SK-N-SH (cell line): ENCODE measurements at regions not wholly inside any gene's neighbourhood (a gene's known extent, or its start where the extent isn't known, plus 50 kb on each side); places are given as distances from the start of the nearest gene placed in this dataset.

Source experiments
- CTCF ChIA-PET: fragments of 300-600, 350-600 bp; formaldehyde crosslinking; extraction: SDS; loops from one replicate; lab custom pipeline; 2021; lab: Yijun Ruan, JAX
- POLR2A ChIA-PET: fragments of 350-600 bp; sonication (Branson Sonifier 250); formaldehyde crosslinking; extraction: SDS; loops from one replicate; lab custom pipeline; 2020; ENCODE audit warnings: antibody characterized with exemption, inconsistent platforms; lab: Yijun Ruan, JAX
- DNase-seq: peaks from one replicate; pipeline ENCODE4 v3.0.0; 2012
- H2AFZ ChIP-seq: fragments of 200-600 bp; sonication (generic); 2 replicates; pipeline ENCODE4 v1.8.1; 2016; ENCODE audit warnings: antibody characterized with exemption, mild to moderate bottlenecking, low read depth
- H3F3A ChIP-seq: fragments of 200-600 bp; sonication (generic); replicated peaks from 2 replicates; pipeline ENCODE3; 2016; ENCODE audit warnings: antibody characterized with exemption, mild to moderate bottlenecking; ENCODE audit not compliant: insufficient read depth
- H3K27ac ChIP-seq, 2 experiments: fragments of 200-500 bp in 1 of 2; fragments of 200-600 bp in 1 of 2; sonication (Bioruptor generic) in 1 of 2; sonication (generic), shearing (Covaris generic) in 1 of 2; 2 replicates each; pipeline versions ENCODE4 v1.5.1 to v1.6.1; 2014 to 2016; ENCODE audit warnings: low read depth in 2 of 2, inconsistent platforms in 1 of 2, low read length in 1 of 2, mild to moderate bottlenecking in 1 of 2, mixed read lengths in 1 of 2
- H3K27me3 ChIP-seq: fragments of 200-600 bp; sonication (generic), shearing (Covaris generic); 2 replicates; pipeline ENCODE4 v1.6.1; 2016; ENCODE audit warnings: mixed run types; ENCODE audit not compliant: insufficient read depth
- H3K36me3 ChIP-seq, 2 experiments: fragments of 200-500 bp in 1 of 2; fragments of 200-600 bp in 1 of 2; sonication (Bioruptor generic) in 1 of 2; sonication (generic) in 1 of 2; replicated peaks in 1 of 2; 2 replicates each; pipeline versions ENCODE3 to v1.5.1; 2014 to 2016; ENCODE audit warnings: low read length in 1 of 2, mild to moderate bottlenecking in 1 of 2; ENCODE audit not compliant: insufficient read depth in 2 of 2, control insufficient read depth in 1 of 2
- H3K4me1 ChIP-seq, 2 experiments: fragments of 200-500 bp in 1 of 2; fragments of 200-600 bp in 1 of 2; sonication (Bioruptor generic) in 1 of 2; sonication (generic), shearing (Covaris generic) in 1 of 2; 2 replicates each; pipeline versions ENCODE4 v1.5.1 to v1.6.1; 2014 to 2016; ENCODE audit warnings: low read depth in 1 of 2, low read length in 1 of 2, mixed run types in 1 of 2; ENCODE audit not compliant: insufficient read depth in 2 of 2, control insufficient read depth in 1 of 2
- H3K4me2 ChIP-seq: fragments of 200-600 bp; sonication (generic), shearing (Covaris generic); 2 replicates; pipeline ENCODE4 v1.6.1; 2017; ENCODE audit warnings: mixed run types
- H3K4me3 ChIP-seq, 2 experiments: fragments of 200-500 bp in 1 of 2; fragments of 200-600 bp in 1 of 2; sonication (Bioruptor generic) in 1 of 2; sonication (generic), shearing (Covaris generic) in 1 of 2; 2 replicates each; pipeline versions ENCODE4 v1.5.1 to v1.8.1; 2014 to 2016; ENCODE audit warnings: low read depth in 2 of 2, inconsistent platforms in 1 of 2, low read length in 1 of 2, mild to moderate bottlenecking in 1 of 2, mixed read lengths in 1 of 2, moderate library complexity in 1 of 2
- H3K79me2 ChIP-seq: fragments of 200-600 bp; sonication (generic); 2 replicates; pipeline ENCODE4 v1.8.1; 2017; ENCODE audit warnings: mild to moderate bottlenecking; ENCODE audit not compliant: insufficient read depth
- H3K9ac ChIP-seq: fragments of 200-600 bp; sonication (generic); 2 replicates; pipeline ENCODE4 v1.6.1; 2017; ENCODE audit warnings: mixed run types
- H3K9me2 ChIP-seq: fragments of 200-600 bp; sonication (generic); 2 replicates; pipeline ENCODE4 v1.6.1; 2017; ENCODE audit warnings: mixed run types
- H3K9me3 ChIP-seq: fragments of 200-600 bp; sonication (generic); 2 replicates; pipeline ENCODE4 v1.6.1; 2017; ENCODE audit warnings: mixed run types, mild to moderate bottlenecking, moderate library complexity
- H4K20me1 ChIP-seq: fragments of 200-600 bp; sonication (generic); 2 replicates; pipeline ENCODE4 v1.6.1; 2017; ENCODE audit warnings: mild to moderate bottlenecking, mixed run types; ENCODE audit not compliant: insufficient read depth
- ELF1 ChIP-seq: IDR thresholded peaks from 2 replicates; pipeline ENCODE4 v1.4.0; 2012
- EP300 ChIP-seq, 2 experiments: IDR thresholded peaks; 2 replicates each; pipeline versions ENCODE4 v1.4.0 to v1.6.1; 2012; ENCODE audit warnings: borderline replicate concordance in 1 of 2, low read depth in 1 of 2, low read length in 1 of 2
- EZH2phosphoT487 ChIP-seq: fragments of 200-600 bp; sonication (generic); IDR thresholded peaks from 2 replicates; pipeline ENCODE4 v1.6.1; 2017; ENCODE audit warnings: low read depth, mixed run types, mild to moderate bottlenecking, antibody characterized with exemption, moderate library complexity, borderline replicate concordance
- FOSL2 ChIP-seq: IDR thresholded peaks from 2 replicates; pipeline ENCODE4 v1.4.0; 2012; ENCODE audit warnings: low read depth, mild to moderate bottlenecking, moderate library complexity, borderline replicate concordance
- FOXJ3 ChIP-seq: sonication (generic); formaldehyde crosslinking; IDR thresholded peaks from 2 replicates; pipeline ENCODE4 v1.5.1; 2020; ENCODE audit warnings: mild to moderate bottlenecking, missing genetic modification reagents
- FOXM1 ChIP-seq: IDR thresholded peaks from 2 replicates; pipeline ENCODE4 v1.4.0; 2012; ENCODE audit warnings: low read depth, mild to moderate bottlenecking
- GABPA ChIP-seq: IDR thresholded peaks from 2 replicates; pipeline ENCODE4 v1.4.0; 2012; ENCODE audit warnings: low read depth, mild to moderate bottlenecking
- GATA2 ChIP-seq: sonication (generic); formaldehyde crosslinking; IDR thresholded peaks from 2 replicates; pipeline ENCODE4 v1.5.0; 2020; ENCODE audit warnings: mild to moderate bottlenecking, missing genetic modification reagents
- NFIC ChIP-seq: IDR thresholded peaks from 2 replicates; pipeline ENCODE4 v1.4.0; 2012; ENCODE audit warnings: borderline replicate concordance
- PBX3 ChIP-seq: IDR thresholded peaks from 2 replicates; pipeline ENCODE4; 2012
- RAD21 ChIP-seq: IDR thresholded peaks from 2 replicates; pipeline ENCODE4 v1.6.1; 2012; ENCODE audit warnings: mild to moderate bottlenecking, low read length
- RFX5 ChIP-seq: IDR thresholded peaks from 2 replicates; pipeline ENCODE4 v1.6.1; 2012; ENCODE audit warnings: mild to moderate bottlenecking, improper control_type of control experiment, low read length
- RXRA ChIP-seq: IDR thresholded peaks from 2 replicates; pipeline ENCODE4 v1.4.0; 2012; ENCODE audit warnings: low read depth, mild to moderate bottlenecking, borderline replicate concordance
- SMC3 ChIP-seq: IDR thresholded peaks from 2 replicates; pipeline ENCODE4 v1.6.1; 2012; ENCODE audit warnings: low read depth, low read length, improper control_type of control experiment
- TCF12 ChIP-seq: IDR thresholded peaks from 2 replicates; pipeline ENCODE4 v1.4.0; 2012
- TEAD4 ChIP-seq: IDR thresholded peaks from 2 replicates; pipeline ENCODE4 v1.4.0; 2012; ENCODE audit warnings: mild to moderate bottlenecking, borderline replicate concordance; ENCODE audit not compliant: insufficient read depth
- USF1 ChIP-seq: IDR thresholded peaks from 2 replicates; pipeline ENCODE4 v1.4.0; 2012; ENCODE audit warnings: low read depth, borderline replicate concordance
- USF2 ChIP-seq: fragments of 150-350 bp; IDR thresholded peaks from 2 replicates; pipeline ENCODE4 v1.6.1; 2017; ENCODE audit warnings: antibody characterized with exemption, low read length, low read depth, borderline replicate concordance
- YY1 ChIP-seq: IDR thresholded peaks from 2 replicates; pipeline ENCODE4 v1.4.0; 2012; ENCODE audit warnings: low read depth, mild to moderate bottlenecking
- WGBS: methylation state at CpG from one replicate; pipeline ENCODE4 v1.1.6; 2017; ENCODE audit warnings: low lambda C conversion rate; 5-methylcytosine and 5-hydroxymethylcytosine counted together
- TF ChIP-seq, protein P1 (sequence below): IDR thresholded peaks from 2 replicates; pipeline ENCODE4 v1.4.0; 2012; ENCODE audit warnings: low read depth, borderline replicate concordance

GRCh38 chr13:63436325-63436668 lies 2020.6 kb upstream of the PCDH20 start:
- DNase-seq = no peak
- Histone ChIP-seq H3K9me3 (peaks cover 4% of the 10 kb centered on the region; the same call in 1 of the 2 replicates), H3K36me3 (no peaks in the 10 kb centered on the region), H3K9ac (peak overlapping the region; percentile 5; the same call in 1 of the 2 replicates), H3K79me2 (no peaks in the 10 kb centered on the region), H3F3A (peaks cover 33% of the 10 kb centered on the region), H3K9me2 (no peaks in the 10 kb centered on the region), H3K4me2 (0 out of 2 replicates have a peak overlapping the region, but pooled peaks have one; percentile 31), H3K4me3 (no peak overlapping the region), H2AFZ (peak overlapping the region; percentile 49; the same call in 1 of the 2 replicates), H4K20me1 (no peaks in the 10 kb centered on the region), H3K4me1 (peaks cover 4 to 5% of the 10 kb centered on the region in 2 experiments; a peak in 2 of 4 replicates), H3K27ac (peak overlapping the region in 1 of 2 experiments; percentile 76; a peak in 2 of 4 replicates), H3K27me3 (no peaks in the 10 kb centered on the region)
- WGBS = 91% methylated on average over 2 of the region's 2 CpGs
- POLR2A ChIA-PET = no interaction called here
- TF ChIP-seq RAD21 = no peak
- no peak for TF ChIP-seq USF2
- no peak for TF ChIP-seq SMC3
- TF ChIP-seq EZH2phosphoT487 = no peak
- TF ChIP-seq ELF1 = no peak
- TF ChIP-seq FOXM1 = no peak
- CTCF ChIA-PET = interaction anchor here (0.6 kb wide), 1 partner anchor 535 kb away, joined by 3 read pairs; no protein-coding TSS in a partner anchor

DNA sequence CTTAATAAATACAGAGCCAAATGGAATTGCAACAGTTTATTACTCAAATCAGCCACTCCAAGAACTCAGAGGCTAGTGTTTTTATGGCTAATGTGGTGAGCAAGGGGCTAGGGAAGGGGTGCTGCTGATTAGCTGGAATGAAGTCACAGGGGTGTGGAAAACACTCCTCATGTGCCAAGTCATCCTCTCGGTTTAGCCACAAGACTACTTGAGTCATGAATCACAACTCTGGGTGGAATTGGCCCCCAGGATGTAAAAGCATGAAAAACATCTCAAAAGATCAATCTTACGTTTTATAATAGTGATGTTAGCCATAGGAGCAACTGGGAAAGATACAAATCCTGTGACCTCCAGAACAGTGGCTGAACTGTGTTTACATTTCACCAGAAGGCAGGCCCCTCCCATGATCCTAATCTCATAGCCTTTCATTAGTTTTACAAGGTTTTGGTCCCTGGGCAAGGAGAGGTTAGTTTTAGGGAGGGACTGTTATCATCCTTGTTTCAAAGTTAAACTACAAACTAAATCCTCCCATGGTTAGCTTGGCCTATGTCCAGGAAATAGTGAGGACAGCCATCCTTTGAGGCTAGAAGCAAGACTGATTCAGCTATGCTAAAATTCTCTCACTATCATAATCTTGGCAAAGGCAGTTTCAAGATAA lies 2020.1 kb upstream of the PCDH20 start:
- H3K9ac ChIP-seq = peak overlapping the region; percentile 5; the same call in 1 of the 2 replicates
- CTCF ChIA-PET = no interaction called here
- TF ChIP-seq FOXJ3 (CRISPR knock-in tag) (no peak), GATA2 (CRISPR knock-in tag) (no peak), USF2 (no peak), RXRA (peak; percentile 44; the same call in 1 of the 2 replicates), GABPA (no peak), TCF12 (0 out of 2 replicates have a peak, but pooled peaks have one; percentile 39), PBX3 (peak; percentile 34; the same call in 1 of the 2 replicates), EP300 (IDR thresholded peaks at IDR 0.05; ENCODE audit: borderline replicate concordance in 1 of 2, low read depth in 1 of 2, low read length in 1 of 2) (peak in 1 of 2 experiments; percentile 73; a peak in 1 of 4 replicates), SMC3 (no peak), TEAD4 (no peak), USF1 (no peak), NFIC (peak; percentile 57; the same call in 1 of the 2 replicates), EZH2phosphoT487 (no peak), RFX5 (no peak), FOXM1 (no peak), YY1 (no peak), FOSL2 (peak; percentile 72; the same call in 1 of the 2 replicates)
- TF ChIP-seq, protein P1, sequence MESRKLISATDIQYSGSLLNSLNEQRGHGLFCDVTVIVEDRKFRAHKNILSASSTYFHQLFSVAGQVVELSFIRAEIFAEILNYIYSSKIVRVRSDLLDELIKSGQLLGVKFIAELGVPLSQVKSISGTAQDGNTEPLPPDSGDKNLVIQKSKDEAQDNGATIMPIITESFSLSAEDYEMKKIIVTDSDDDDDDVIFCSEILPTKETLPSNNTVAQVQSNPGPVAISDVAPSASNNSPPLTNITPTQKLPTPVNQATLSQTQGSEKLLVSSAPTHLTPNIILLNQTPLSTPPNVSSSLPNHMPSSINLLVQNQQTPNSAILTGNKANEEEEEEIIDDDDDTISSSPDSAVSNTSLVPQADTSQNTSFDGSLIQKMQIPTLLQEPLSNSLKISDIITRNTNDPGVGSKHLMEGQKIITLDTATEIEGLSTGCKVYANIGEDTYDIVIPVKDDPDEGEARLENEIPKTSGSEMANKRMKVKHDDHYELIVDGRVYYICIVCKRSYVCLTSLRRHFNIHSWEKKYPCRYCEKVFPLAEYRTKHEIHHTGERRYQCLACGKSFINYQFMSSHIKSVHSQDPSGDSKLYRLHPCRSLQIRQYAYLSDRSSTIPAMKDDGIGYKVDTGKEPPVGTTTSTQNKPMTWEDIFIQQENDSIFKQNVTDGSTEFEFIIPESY = peak; percentile 57; the same call in 1 of the 2 replicates

More for the DNA sequence above, 2020.1 kb upstream of the PCDH20 start:
- Histone ChIP-seq H3K4me1 (peaks cover 2 to 5% of the 10 kb centered on the region in 2 experiments; a peak in 2 of 4 replicates), H3K79me2 (no peaks in the 10 kb centered on the region), H4K20me1 (no peaks in the 10 kb centered on the region), H3K36me3 (no peaks in the 10 kb centered on the region), H3F3A (peaks cover 33% of the 10 kb centered on the region), H3K4me3 (no peak overlapping the region), H3K4me2 (0 out of 2 replicates have a peak overlapping the region, but pooled peaks have one; percentile 31), H3K27me3 (no peaks in the 10 kb centered on the region), H3K27ac (peak overlapping the region in 1 of 2 experiments; percentile 76; a peak in 2 of 4 replicates), H2AFZ (peak overlapping the region; percentile 49; the same call in 1 of the 2 replicates), H3K9me3 (peaks cover 4% of the 10 kb centered on the region; the same call in 1 of the 2 replicates), H3K9me2 (no peaks in the 10 kb centered on the region)
- POLR2A ChIA-PET = no interaction called here
- WGBS = 3% methylated on average over 2 of the region's 2 CpGs
- DNase-seq = no peak
